HuH-7 (cell line): ENCODE measurements at regions not wholly inside any gene's neighbourhood (a gene's known extent, or its start where the extent isn't known, plus 50 kb on each side); places are given as distances from the start of the nearest gene placed in this dataset.
"Not testable (repeated sequence)": the region's sequence is repeated elsewhere in the genome, so short reads cannot be mapped to it uniquely, and the experiment has no call there.

Experiments used
- DNase-seq: peaks from one replicate; pipeline ENCODE4 v3.0.0; 2011; ENCODE audit warnings: low spot score

DNA sequence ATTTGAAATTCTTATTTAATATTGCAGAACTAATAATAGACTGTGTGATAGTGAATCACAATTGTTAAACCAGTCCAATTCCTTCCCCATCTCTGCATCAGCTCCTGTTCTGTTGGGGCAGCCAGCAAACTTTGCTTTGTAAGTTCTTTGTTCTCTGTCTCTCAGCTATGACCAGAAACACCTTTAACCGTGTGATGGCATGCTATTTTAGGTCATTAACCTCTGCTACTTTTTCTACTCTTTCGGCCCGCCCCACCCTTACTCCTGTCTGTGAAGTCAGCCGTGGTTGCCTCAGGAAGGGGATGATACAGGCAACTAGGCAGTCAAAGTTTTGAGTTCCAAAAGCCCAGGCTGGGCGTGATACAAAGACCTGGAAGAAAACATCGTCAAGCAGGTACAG is 51.3 kb upstream of the EGFL6 start:
- DNase-seq: no peak

DNA sequence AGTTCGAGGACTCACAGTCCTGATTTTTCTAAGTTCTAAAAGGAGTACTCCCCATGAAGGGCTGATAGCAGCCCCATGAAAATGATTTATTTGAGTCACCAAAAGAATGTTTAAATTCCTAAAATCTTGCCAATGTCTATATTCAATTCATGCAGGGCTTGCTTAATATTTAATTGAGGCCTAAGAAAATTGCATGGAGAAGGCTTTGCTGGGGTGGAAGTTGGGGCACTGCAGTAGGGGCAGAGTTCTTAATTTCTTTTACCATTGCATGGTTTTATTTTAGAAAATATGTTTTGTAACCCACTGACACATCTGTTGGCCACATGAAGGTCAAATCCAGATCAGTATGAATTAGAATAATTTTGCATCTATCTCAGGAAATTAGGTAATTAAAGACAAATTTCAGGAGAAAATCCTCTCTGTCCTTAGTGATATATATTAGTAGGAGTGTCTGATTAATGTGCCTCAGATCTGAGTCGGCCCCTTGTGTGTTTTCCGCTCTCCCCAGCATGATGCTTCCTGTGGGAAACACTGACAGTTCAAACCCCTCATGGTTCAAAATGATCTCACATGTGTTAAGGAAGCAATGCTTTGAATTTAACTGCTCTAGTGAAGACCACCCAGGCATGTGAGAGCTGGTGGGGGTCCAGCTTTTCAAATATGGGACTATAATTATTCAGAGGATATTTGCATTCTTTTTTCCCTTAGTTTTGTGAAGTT is 54.0 kb upstream of the EGFL6 start:
- DNase-seq: no peak

DNA sequence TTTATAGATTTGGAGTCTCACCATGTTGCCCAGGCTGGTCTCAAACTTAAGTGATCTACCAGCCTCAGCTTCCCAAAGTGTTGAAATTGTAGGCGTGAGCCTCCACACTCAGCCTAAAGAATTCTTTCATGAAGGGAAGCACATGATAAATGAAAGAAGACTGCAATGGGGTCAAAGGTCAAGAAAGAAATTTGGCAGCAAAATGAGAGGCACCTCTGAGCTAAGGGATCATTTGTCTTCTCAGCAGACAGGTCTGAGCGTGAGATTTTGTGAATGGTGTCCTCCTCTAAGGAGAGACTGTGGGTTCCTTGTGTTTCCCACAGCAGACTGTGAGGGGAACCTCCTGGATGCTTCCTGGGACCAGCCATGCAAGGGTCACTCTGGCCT is 57.5 kb upstream of the EGFL6 start:
- DNase-seq: no peak

DNA sequence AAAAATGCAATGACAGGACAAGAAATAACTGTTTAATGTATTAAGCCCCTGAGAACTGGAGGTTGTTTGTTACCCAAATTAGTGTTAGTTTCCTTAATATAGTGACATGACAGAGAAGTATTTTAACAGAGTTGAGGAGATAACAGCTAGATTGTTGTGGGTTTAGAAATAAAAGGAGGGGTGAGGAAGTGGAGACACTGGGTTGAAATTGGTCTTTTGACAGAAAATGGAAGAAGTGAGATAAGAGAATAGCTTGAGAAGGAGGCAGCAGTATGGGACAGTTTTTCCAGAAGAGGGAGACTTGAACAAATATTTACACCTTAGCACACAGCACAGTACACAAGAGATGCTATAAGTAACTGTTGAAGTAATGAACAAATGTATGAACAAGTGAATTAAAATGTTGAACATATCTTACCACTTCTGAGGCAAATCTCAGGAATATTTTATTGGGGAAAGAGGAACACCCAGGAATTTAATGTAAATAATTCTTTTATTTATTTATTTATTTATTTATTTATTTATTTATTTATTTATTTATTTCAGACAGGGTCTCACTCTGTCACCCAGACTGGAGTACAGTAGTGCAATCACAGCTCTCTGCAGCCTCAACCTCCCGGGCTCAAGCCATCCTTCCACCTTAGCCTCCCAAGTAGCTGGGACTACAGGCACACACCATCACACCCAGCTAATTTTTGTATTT is 58.0 kb upstream of the EGFL6 start:
- DNase-seq: no peak

DNA sequence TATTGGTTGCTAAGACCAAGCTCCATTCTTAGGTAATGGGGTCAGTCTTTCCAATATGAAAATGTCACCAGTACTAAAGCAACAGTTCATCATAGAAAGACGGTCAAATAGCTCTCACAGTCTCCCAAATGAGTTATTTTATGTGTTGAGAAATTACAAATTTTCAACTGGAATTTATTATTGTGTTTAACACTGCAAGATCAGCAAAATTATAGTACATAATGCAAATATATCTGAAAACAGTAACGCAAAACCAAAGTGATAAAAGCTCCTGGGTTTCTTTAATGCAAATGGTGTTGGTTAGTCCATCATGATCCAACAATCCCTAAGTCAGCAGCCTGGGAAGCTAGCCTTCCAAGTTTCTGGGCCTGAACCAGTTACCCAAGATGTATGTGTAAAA is 61.5 kb upstream of the EGFL6 start:
- DNase-seq: no peak

DNA sequence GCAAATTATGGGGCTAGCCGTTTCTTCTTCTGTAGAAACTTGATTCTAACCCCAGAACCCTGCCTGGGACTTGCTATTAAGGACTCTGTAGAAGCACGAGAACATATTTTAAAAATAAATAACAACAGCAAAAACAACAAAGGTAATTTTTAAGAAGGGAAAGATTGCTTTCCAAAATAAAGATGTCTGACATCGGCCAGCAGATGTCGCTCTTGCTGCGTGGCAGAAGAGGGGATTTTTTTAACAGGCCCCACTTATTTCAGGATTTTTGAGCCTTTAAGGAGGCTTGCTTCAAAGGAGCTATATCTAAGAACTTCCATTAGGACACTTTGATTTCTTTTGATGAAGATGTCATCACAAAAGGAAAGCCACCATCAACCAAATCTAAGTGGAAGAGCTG is 62.8 kb upstream of the EGFL6 start:
- peak; percentile 5 for DNase-seq

DNA sequence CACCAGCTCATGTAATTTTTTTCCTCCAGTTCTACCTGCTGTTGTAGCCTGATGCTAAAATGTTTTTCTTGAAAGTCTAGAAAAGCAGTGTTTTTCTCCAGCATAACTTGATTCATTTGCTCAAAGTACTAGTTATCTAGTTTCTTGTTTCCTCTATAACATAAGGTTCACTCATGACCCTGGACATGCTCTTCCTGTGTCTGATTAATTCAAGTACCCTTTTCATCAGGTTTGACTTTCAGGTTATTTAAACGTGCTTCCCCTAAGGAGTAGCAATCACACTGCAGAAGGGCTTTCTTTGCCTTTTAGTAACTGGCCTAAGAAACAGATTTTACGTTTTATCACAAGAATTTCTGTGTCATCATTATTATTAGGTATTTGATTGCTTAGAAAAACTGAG is 66.8 kb upstream of the EGFL6 start:
- DNase-seq: no peak

DNA sequence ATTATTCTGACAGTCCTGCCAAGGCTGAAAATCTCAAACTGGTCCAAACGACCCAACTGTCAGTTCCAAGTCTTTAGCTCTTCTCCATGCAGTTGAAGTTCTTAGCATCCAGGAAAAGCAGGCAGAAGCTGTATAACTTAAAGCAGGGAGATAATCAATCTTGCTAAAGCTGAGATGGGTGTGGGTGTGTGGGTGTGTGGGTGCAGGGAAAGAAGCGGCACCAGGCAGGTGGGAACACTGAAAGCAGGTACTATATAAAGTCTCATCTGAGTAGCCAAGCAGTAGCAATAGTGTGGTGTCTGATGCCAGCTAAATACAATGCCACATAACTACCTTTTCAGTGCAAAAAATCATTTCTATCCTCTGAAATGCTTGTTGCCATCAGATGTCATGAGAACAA is 69.7 kb upstream of the EGFL6 start:
- no peak for DNase-seq

DNA sequence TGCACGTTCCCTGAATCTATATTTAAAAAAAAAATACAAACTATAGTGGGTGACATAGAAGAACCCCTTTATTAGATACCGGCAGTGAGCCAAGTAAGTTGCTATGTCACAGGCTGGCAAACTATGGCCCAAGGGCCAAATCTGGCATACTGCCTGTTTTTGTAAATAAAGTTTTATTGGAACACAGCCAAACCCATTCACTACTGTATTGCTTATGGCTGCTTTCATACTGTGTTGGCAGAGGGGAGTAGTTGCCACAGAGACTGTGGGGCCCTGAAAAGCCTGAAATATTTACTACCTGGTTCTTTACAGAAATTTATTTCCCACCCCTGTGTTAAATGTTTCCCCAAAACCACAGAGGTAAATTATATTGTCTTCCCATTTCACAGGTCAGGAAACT is 71.2 kb upstream of the EGFL6 start:
- no peak for DNase-seq

DNA sequence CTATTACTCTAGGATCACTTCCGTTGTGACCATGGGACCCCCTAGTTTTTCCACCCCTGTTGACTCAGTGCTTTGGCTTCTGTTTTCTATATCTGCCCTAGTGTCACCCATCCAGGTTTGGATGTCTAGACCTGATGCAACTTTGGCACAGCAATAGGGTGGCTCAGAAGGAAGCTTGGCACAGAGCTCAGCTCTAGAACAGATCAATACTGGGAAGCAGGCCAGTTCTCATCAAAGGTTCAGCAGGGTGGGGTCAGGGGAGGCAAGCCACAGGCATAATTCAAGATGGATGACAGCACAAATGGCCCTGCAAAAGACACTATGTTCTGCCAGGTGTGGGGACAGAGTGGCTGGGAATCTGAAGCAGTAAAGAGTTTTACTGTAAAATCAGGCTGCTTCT is 74.2 kb upstream of the EGFL6 start:
- no peak for DNase-seq

DNA sequence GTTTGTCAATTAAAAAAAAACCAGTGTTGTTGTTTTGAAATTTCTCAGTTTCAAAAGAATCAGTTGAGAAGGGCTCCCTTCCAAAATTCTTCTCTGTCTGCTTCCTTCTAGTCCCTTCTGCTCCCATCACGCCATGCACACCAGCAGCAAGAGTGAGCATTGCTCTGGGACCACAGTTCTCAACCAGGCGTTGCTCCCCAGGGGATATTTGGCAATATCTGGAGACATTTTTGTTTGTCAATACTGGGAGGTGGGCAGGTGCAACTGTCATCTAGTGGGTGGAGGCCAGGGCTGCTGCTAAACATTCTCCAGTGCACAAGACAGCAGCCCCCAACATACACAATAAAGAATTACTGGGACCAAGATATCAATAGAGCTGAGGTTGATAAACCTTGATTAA is 74.8 kb upstream of the EGFL6 start:
- DNase-seq: no peak

DNA sequence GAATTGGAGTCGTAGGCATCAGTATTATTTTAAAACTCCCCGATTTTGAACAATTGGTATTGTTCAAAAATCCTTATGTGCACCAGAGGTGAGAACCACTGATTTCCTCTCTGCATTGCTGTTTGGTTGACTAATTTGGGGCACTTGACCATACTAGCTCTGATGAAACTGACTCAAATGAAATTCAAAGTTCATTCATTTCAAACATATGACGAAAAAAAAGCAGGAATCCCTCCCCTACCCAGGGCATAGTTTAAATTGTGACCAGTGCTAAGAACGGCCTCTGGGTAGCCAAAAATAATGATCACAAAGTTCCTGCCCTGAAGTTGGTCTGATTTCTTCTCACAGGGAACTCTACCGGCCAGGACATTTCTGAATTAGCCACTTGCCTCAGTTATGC is 75.7 kb upstream of the EGFL6 start:
- DNase-seq: no peak

DNA sequence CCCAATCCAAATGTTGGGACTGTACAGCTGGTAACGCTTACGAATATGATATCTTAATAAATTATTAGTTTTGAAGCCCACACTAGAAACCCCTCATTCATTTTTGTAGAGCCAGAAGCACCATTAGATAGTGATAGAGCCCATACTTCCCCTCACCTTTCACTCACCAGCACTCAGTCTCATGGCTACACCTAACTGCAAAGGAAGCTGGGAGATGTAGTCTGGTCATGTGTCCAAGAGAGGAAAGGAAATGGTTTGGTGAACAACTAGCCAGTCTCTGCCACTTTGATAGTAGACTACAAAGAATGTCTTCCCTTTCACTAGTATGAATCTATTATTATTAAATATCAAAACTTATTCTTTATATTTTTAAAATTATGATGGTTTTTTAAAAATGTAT is 77.1 kb upstream of the EGFL6 start:
- DNase-seq: no peak

DNA sequence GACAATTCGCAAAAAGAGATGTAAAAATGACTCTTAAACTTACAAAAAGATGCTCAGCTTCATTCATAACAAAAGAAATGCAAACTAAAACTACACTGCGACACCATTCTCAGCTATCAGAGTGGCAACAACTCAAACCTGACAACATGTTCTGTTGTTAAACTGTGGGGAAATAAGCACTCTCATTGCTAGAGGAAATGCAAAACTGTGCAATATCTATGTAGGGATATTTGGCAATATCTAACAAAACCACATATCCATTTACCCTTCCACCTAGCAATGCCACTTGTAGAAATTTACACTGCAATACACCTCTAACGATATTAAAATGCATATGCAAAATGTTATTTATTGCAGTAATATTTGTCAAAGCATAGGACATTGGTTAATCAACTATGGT is 78.3 kb upstream of the EGFL6 start:
- DNase-seq: no peak

DNA sequence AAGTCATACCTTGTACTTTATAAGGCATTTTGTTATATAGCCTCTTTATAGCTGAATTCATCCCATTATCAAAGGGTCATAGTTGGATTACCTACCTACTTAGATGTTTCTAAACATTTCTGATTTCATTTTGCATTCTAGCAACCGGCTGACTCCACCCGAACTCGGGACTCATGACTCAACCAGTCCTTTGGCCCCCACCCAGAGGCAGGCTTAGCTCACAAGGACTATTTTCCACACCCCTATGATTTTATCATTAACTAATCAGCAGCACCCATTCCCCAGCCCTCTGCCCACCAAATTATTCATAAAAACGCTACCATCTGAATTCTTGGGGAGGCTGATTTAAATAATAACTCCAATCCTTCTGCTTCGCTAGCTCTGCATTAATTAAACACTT is 79.9 kb upstream of the EGFL6 start:
- no peak for DNase-seq

DNA sequence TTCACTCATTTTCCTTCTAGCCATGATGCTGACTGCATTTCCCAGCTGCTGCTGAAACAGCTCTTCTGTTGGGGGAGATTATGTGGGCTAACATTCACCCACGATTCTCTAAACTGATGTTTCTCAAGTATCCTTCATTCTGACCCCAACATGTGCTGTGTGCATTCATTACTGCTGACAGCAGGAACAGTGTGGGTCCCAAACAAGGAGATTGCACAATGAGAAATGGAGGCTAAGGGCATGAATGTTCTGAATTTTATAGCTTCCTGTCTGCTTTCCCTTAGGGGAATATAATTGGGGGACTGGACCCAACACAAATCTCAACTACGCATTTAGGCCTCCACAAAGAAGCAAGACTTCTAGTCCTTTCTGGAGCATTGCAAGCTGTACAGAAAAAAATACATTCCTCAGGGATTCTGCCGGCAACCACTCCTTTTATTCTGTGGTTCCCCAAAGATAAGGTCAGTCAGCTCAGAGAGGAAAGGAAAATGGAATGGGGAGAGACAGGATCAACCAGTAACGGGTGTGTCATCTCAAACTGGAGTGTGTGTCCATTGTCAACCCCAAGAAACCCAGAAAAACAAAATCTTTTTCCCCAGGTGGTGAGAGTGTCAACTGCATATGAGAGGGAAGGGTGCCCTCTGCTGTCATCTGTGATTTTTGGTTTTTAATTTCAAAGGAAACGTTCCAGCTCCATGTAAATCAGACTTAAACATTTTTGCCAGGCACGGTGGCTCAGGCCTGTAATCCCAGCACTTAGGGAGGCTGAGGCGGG is 81.5 kb upstream of the EGFL6 start:
- peak; percentile 8 for DNase-seq

DNA sequence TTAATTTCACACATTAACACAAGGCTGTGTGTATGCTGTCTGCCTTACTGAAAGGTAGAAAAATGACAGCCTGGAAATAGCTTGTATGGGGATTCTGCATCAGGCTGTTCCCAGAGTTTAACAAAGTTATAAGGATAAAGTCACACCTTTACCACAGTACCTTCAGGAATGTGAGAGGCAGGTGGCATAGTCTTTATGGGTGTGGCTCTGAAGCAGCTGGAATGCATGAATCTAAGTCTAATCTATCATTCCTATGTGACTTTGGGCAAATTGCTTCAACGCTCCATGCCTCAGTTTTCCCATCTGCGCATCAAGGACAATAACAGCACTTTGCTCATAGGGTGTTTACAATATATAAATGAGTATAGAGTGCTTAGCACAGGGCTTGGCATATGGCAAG is 84.2 kb upstream of the EGFL6 start:
- DNase-seq: no peak

DNA sequence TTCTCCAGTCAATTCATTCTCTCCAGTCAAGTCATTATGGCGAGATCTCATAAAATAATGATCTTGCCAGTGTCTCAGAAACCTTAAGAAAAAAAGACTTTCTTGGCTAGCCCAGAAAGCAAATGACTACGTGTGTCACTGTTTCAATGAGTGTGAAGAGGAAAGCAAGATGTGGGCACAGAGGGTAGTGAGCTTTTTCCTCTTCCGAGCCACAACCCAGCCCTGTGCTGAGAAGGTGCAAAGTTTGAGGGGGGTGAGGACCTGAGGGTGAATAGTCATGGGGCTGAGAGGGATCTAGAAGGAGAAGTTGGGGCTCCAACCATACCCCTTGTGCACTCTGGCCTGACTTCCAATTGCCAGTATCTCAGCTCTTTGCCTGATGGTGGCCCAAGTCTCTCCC is 85.6 kb upstream of the EGFL6 start:
- no peak for DNase-seq

DNA sequence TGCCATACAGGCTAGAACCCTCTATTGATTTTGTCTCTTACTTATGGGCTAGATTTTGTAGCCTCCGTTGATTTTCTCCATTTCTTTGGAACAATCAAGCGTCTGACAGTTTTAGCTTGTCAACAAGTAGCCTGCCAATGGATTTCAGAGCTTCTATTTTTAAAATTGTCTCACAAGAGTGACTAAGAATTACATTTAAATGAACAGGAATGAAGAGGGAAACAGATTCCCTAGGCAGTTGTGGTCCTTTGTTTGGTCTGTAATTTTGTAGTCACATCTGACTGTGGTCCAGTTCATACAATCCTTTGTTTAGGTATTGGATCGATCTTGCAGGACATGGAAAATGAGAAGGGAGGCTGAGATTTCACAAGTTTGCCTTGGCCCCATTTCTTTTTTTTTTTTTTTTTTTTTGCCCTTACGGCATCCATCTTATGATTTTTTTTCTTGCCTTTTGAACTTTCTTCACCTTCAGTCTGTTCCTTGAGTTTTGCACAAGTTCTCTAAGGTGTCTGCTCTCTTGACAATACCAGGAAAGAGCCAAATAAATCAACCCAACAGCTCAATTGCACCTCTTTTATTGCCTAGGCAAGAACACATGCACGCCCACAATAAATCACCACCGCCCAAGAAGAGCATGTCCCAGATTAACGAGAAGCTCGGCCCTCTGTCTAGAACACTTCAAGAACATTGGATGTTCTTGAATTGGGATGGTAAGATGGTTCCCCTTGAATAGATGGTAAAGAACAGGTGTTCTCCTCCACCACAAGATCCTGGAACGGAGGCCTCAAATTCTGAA is 86.5 kb upstream of the EGFL6 start:
- no peak for DNase-seq

DNA sequence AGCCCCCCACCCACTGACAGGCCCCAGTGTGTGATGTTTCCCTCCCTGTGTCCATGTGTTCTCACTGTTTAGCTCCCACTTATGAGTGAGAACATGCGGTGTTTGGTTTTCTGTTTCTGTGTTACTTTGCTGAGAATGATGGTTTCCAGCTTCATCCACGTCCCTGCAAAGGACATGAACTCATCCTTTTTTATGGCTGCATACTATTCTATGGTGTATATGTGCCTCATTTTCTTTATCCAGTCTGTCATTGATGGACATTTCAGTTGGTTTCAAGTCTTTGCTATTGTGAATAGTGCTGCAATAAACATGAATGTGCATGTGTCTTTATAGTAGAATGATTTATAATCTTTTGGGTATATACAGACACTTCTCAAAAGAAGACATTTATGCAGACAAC is 88.6 kb upstream of the EGFL6 start:
- DNase-seq: not testable (repeated sequence)

DNA sequence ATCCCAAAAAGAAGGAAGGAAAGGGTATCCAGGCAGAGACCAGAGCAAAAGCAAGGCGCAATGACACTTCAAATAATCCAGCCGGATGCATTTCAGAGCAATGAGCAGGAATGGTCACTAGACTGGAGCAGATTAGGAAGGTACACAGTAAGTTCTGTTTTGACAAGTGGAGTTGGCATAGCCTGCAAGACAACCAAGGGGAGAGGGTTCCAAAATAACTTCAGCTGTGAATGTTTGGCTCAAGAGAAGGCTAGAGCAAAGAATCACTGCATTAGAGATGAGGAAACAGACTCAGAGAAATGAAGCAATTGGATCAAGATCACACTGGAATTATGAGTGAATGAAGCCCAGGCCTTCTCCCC is 90.0 kb upstream of the EGFL6 start:
- DNase-seq: no peak

DNA sequence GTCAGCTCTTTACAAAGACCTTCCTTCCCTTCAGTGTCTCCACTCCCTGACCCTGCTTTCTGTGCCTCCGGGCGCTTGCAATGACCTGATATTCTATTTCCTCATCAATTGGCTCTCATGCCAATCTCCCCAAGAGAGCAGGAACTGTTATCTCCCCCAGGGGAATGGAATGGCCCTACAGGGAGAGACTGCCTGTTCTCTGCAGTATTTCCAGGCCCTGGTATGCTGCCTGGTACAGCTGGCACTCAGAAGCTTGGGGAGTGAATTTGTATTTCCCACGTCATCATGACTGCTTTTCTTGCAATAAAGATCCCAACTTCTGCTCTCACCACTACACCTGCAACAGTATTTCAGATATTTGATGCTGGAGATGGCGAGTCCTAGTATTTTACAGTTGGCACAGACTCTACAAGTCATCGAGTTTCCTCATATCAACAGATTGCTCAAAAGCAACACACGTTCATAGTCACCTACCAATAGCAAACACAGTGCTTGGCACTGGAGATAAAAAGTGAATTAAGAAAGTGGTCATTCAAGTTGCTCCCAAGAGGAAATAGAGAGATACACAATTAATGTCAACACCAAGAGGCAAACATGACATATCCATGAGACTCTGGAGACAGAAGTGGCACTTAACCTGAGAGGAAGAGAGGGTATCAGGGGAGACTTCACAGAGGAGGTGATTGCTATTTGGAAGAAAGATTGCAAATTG is 90.5 kb upstream of the EGFL6 start:
- no peak for DNase-seq
